Effector CD8-positive, alpha-beta T cell (primary cell): ENCODE measurements at regions not wholly inside any gene's neighbourhood (a gene's known extent, or its start where the extent isn't known, plus 50 kb on each side); places are given as distances from the start of the nearest gene placed in this dataset.
"Not testable (repeated sequence)": the region's sequence is repeated elsewhere in the genome, so short reads cannot be mapped to it uniquely, and the experiment has no call there.

Experiments
- DNase-seq: peaks from one replicate; lab custom pipeline; 2025; lab: John Stamatoyannopoulos, UW

DNA sequence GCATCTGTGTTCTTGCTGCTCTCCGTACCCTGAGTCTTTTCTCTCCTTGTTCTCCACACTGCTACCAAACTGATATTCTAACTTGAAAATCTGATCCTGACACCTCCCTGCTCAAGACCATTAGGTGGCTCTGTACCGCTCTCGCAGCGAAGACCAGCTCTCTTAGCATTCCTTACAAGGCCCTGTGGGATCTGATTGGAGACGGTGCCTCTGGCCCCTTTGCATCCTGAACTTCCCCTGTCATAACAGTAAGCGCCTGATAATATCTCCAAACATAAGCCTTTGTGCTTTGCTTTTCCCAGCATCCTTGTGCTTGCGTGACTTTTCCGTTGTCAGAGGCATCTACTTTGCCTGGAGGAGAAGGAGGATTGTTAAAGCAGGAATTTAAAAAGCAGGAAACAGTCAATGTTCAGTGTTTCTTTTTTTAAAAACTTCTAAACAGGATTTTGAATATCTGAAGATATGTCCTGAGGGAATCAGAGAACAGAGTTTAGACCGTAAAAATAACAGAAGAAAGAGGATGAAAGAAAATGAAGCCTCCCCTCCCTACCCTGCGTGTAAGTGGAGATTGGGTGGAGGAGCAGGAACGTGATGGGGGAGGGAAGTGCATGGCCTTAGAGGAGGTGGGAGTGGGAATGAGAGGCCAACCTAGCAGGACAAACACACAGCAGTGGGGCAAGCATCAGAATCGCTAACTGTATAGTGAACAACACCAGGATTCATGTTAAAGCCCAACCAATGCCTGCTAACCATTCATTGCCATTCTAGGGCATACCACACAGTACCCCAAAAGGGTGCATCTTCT is 89.2 kb upstream of the STMND1 start:
- no peak for DNase-seq

DNA sequence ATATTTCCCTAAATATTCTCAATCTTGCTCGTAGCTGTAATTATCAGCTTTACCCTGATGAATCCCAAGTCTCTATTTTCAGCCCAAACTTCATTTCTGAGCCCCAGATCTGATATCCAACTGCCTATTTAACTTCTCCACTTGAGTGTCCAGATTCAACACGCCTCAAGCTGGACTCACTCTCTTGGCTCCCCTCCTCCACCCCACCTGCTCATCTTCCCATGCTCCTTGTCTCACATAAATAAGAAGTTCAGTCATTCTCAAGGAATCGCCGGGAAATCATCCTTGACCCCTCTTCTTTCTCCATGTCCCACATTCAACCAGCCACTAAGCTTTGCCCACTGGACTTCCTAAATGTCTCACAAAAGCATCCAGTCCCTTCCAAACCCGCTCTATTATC is 89.9 kb upstream of the STMND1 start:
- DNase-seq: no peak

DNA sequence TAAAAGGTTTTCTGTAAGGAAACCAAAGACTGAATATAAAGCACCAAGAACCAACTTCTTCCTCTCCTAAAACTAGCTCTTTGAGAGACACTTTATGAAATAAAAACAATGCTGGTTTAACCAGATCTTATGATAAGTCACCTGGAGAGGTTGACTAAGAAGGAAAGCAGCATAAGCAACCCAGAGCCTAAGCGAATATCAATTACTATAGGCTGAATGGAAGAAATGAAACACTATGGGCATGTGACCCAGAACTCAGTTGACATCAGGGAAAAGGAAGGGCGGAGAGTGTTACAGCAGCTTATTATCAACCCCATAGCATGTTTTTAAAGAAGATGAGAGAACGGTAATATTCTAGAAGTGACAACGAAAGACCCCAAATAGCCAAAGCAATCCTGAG is 94.1 kb upstream of the STMND1 start:
- no peak for DNase-seq

DNA sequence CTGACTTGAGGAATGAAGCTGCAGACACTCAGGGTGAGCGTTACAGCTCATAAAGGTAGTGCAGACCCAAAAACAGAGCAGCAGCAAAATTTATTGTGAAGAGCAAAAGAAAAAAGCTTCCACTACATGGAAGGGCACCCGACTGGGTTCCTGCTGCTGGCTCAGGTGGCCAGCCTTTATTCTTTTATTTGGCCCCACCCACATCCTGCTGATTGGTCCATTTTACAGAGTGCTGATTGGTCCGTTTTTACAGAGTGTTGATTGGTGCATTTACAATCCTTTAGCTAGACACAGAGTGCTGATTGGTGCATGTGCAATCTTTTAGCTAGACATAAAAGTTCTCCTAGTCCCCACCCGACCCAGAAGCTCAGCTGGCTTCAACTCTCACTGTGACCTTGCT is 95.3 kb upstream of the STMND1 start:
- DNase-seq: no peak

DNA sequence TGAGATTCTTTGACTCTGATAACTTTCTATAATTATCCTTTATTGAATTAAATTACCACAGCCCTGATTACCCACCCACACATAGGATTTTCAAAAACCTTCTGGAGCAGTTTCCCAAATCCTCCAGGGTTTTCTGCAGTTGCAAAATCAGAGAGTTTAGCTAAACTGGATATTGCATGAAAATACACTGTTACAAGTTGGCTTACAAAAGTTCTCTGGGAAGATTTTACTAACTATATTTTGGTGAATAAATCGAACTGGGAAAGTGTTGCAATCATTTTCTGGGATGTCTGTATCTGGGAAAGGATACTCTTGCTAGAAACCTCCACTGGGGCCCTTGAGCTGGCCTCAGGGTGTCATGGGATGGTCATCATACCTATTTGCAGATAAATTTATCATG is 97.6 kb upstream of the STMND1 start:
- DNase-seq: no peak

DNA sequence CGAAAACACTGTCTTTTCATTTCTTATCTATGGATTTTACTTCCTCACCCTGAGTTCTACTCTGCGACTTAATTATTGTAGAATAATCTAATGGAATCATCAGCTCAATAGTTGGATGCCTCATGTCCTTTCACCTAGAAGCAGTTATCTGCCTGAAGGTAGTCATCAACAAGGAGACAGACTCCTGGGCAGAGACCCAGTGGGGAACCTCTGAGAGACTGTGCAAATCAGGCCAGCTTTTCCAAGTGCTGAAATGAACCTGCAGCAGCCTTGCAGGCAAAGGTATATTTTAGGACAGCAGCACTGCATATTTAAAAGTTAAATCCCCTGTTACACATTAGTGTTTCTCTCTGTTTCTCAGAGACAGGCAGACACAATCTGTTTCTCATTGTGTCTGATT is 99.7 kb upstream of the STMND1 start:
- no peak for DNase-seq

DNA sequence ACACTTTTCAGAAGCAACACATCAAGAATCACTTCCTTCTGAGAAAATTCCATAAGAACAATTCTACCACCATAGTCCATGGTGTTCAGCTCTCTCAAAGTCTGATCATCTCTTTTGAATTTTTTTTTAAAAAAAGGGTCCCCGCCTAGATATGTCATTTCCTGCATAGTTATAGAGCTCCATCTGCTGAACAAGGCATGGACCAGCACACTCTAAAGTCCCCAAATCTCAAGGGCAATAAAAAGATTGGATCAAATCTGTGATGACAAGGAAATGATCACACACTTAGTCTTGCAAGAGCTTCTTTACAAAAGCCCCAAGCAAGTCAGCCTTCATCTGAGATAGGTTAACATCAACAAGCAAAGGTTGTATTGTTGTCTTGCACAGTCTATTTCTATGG is 100.7 kb upstream of the STMND1 start:
- DNase-seq: no peak

DNA sequence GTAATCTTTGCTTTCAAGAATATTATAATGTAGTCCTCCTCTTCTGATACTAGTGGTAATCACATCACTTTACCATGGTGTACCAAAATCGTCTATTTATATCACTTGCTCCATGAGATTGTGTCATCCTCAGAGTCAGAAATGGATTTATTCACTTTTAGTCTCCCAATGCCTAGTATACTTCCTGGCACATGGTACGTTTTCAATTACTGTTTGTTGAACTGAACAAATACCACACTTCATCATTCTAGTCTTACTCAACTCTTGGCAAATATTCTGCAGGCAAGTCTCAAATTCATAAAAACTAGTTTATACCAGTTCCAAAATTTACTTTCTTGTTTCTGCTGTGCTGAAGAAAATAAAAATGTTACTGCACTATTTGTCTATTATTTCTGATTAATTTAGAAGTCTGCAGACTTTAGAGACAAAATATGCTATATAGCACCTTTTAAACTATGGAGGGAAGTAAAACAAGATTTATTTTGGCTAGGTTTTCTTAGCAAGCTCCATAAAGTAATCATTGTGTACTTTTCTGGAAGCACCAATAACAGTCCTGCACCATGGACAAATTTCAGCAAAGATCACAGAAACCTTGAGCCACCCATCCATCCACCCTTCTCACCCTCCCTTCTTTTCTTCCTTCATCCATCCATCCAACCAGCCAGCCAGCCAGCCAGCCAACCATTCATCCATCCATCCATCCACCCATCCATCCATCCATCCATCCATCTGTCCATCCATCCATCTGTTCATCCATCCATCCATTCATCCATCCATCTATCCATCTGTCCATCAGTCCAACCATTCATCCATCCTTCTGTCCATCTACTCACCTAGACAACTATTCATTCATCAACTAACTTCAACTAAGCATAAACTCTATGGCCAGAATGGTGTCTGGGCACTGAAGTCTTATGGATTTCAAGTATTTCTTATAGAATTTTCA is 102.1 kb upstream of the STMND1 start:
- DNase-seq: no peak

DNA sequence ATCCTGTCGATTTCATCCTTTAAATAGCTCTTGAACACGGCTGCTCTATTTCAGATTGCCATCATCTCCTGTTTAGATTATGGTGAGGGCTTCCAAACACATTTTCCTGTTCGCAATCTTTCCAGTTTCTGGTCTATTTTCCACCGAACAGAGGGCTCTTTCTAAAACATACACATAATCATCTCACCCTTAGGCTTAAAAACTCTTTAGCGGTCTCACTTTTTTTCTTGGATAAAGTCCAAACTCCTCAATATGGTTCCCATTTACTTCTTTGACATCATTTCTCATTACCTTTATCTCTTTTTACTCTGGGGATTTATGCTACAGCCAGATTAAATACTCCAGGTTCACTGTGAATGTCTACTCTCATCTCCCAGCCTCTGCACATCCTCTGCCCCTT is 103.4 kb upstream of the STMND1 start:
- no peak for DNase-seq

DNA sequence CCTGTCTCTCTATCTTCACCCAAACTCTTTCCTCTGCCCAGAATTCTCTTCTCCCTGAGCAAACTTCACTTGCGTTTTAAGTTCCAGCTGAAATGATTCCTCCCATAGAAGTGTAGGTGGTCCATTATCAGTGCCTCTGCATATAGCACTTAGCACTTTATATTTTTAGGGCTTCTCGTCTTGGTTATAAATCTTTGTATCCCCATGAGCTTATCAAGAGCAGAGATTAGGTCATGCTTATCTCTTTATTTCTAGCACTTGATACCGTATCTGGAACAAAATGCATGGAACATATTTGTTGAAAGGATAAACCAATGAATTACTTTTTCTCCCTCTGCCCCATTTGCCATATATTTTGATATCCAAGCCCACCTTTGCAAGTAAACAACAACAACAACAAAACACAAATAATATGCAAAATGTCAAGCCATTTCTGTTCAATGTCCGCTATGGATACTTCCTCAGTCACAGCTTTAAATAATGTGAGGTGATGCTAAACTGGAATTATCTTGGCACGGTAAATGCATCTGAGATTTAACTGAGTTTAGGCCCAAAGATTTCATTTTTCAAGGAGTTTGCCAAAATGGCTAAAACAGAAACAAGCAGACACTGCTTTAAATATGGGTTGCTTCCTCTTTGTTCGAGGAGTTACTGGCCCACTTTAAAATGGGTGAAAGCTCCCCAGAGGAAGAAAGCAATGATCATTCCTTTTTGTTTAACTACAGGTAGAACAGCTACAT is 106.2 kb upstream of the STMND1 start:
- DNase-seq: no peak

DNA sequence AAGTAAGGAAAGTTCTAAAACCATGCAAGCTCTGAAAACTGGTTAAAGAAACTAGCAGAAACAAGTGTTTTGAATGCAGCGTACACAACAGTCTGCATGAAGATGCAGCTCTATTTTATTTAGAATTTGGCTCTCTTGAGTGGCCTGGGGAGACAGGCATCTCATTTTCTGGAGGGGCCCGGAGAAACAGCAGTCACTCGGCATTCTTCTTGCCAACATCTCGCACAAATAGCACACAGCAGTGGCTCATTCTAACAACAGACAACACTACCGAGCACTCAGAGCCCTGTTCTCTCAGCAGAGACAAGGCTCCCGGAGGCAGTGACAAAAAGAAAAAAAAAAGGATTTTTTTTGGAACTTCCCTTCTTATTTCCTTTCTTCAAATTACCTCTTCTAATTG is 108.5 kb upstream of the STMND1 start:
- DNase-seq: no peak

DNA sequence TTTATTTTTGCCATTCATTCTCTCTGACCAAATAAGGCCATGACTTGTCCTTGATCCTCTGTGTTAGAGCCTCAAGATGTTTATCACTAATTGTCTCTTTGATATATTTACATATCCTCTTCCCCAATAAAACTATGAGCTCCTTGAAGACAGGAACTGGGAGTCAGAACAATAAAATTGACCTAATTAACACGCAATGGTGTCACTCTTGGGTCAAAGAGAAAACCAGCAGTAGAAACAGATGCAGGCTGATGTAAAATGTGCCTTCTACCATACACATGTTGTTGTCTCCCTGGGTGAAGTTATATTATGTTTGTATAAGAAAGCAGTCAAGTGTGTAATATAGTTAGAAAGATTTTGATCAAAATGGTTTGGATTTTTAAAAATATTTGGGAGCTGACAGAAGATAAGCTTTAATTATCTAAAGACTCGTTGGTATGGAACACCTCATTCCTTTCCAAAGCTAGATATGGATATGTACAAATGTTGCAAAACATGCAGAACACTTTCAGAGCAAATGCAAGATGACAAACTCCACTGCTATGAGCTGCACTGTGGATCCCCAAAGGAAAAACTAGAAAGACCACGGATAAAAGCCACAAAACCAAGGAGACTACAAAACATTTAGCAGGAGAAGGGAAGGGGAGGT is 109.7 kb upstream of the STMND1 start:
- DNase-seq: no peak

DNA sequence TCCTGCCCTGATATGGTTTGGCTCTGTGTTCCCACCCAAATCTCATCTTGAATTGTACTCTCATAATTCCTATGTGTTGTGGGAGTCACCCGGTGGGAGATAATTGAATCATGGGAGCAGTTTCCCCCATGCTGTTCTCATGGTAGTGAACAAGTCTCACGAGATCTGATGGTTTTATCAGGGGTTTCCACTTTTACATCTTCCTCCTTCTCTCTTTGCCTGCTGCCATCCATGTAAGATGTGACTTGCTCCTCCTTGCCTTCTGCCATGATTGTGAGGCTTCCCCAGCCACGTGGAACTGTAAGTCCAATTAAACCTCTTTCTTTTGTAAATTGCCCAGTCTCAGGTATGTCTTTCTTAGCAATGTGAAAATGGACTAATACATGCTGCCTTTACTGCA is 111.9 kb upstream of the STMND1 start:
- not testable (repeated sequence) for DNase-seq

DNA sequence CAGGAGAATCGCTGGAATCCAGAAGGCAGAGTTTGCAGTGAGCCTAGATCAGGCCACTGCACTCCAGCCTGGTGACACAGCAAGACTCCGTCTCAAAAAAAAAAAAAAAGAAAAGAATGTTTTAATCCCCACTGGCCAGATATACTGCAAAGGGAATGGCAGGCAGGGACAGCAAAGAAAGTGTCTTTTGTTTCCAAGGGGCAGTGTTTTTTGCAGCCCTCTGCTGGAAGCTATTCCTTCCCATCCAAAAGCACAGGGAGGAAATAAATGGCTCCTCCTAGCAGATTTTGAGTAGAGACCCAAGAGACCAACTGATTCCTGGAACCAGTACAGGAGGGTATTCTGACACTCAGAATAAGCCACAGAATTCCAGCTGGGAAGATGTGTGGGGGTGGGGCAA is 112.5 kb upstream of the STMND1 start:
- no peak for DNase-seq

DNA sequence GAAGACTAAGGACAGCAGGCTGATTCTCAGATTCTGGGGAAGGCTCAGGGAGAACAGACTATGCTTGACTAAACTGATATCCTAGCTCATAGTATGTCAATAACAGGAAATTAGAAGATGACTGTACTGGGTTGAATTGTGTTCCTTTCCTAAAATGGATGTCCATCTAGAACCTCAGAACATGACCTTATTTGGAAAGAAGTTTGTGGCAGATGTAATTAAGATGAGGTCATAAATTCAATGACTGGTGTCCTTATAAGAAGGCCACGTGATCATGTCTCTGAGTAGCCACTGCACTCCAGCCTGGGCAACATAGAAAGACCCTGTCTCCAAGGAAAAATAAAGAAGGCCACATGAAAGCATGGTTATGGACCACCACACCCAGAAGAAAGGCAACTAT is 113.9 kb upstream of the STMND1 start:
- no peak for DNase-seq

DNA sequence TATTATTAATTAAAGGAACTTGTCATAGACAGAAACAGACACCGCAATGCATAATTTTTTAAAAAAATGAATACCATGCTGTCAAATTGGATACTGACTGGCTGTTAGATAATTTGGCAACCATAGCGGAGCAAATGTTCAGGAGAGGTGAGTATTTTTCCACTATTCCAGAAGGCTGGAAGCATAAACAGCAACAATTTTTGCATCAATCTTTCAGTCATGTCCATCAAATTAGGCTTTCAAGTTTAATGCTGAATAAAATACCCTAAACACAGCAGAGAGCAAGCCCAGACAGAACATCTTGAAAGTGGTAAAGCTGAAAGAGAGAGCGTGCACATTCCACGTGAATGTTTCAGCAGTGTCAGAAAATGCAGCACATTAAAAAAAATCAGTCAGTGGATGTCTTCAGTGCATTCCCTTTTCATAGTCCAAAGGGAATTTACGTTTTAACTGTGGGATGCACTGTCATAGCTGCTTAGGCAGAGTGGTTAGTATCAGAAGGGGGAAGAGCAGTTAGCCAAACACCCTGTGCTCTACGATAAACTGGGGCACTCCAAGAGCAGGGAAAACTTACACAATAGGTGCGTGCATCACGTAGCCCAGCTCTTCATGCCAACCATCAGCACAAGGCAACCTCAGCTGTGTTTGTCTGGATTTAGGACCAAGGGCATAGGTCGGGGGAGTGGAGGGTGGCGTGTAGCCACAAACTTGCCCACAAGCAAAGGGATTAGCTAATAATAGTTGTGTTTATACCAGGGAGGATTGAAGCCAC is 116.2 kb upstream of the STMND1 start:
- DNase-seq: no peak

DNA sequence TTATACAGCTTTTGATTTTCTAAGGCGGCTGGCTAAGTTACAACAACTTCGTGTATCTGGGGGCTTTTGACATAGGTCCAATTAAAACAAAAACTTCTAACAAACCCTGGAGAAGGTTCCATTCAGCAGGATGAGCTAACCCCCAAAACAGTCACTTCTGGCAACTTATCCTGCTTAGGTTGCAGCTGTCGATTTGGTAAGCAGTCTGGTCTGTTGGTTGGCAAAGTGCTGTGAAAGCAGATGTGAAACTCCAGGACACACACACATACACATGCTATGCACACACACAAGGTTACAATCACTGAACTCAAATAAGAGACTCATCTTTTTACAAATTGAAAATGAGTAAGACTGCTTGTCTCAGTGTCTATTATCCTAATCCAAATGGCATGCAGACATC is 119.0 kb upstream of the STMND1 start:
- no peak for DNase-seq

DNA sequence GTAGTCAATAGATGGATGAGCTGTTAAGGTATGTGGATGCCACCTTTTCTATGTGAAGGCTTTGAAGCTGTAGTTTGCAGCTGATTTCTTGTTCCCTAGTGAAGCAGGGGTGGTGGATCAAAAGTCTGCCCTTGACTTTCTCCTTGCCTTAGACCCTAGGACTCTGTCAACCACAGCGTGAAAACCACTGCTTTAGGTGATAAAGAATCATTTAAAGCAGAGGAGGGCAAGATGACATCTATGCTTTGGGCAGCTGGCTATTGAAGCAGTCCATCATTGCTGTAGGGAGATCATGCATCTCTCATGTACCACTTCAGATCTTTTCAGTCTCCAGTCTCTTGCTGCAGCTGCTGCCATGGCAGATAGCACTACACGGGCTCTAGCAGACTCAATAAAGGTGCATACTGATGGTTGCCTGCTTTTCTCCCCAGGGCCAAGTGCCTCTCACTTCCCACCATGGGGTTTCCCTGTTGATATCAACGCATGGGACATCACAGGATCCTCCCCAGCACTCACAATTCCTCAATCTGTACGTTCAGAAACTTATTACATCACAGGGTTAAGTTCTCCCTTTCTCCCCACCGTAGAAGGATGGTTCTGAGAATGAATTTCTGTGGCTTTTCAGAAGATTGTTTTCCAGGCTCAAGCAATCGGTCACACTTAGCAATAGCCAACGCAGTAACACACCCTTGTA is 122.0 kb upstream of the STMND1 start:
- DNase-seq: no peak

DNA sequence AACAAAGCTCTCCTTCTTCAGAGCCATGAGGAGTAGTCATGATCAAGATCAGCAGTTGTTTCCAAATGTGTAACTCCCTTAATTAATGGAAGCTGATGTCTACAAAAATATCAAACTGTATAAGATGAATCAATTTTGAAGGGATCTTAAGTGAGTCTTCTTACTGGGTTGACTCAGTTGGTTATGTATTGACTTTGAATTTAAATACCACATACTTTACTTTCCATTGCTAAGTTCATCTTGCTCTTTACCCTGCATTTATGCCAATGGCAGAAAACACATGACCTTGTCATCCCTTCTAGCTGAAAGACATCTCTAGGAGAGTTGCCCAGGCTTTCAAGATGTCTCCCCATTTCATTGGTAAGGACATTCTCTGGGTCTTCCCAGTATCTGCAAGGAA is 123.2 kb upstream of the STMND1 start:
- DNase-seq: no peak

DNA sequence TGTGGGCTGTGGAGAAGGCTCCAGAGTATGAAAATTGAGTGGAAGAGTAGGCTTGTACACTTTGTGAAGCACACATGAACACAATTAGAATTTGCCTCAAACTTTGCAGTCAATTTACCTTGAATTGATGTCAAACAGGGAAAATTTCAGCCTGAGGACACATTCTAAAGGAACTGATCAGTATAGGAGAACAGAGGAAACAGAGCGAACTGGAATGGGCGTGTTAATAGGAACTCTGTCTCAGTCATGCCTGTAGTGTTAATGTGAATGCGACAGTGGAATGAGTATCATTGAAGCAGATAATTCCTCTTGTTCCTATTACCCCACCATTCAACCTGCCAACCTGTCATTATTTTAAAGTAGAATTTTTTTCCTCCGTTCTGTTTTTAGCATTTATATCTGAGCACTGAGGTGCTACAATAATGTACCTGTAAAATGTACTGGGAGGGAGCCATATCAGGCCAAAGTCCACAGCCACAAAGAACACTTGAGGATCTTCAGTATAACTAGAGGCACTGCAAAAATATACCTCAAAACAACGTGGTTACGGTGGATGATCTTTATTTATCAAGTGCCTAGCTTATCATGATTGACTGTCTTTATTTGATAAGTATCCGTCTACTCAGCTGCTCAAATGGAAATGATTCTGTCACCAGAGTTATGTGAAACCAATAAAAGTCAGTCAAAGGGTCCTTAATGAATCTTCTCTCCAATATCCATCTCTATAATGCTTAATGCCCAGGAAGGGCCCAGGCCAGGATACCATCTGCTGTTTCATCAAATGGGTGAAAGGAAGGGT is 125.3 kb upstream of the STMND1 start:
- no peak for DNase-seq
